GM18498 (cell line): ENCODE measurements at regions not wholly inside any gene's neighbourhood (a gene's known extent, or its start where the extent isn't known, plus 50 kb on each side); places are given as distances from the start of the nearest gene placed in this dataset.
"Not testable (repeated sequence)": the region's sequence is repeated elsewhere in the genome, so short reads cannot be mapped to it uniquely, and the experiment has no call there.

Experiments used
- ATAC-seq: cut with Tn5 transposase; IDR thresholded peaks from one replicate; pipeline ENCODE4 v1.9.1; 2021; ENCODE audit warnings: mild to moderate bottlenecking, moderate library complexity; ENCODE audit not compliant: unreplicated experiment

DNA sequence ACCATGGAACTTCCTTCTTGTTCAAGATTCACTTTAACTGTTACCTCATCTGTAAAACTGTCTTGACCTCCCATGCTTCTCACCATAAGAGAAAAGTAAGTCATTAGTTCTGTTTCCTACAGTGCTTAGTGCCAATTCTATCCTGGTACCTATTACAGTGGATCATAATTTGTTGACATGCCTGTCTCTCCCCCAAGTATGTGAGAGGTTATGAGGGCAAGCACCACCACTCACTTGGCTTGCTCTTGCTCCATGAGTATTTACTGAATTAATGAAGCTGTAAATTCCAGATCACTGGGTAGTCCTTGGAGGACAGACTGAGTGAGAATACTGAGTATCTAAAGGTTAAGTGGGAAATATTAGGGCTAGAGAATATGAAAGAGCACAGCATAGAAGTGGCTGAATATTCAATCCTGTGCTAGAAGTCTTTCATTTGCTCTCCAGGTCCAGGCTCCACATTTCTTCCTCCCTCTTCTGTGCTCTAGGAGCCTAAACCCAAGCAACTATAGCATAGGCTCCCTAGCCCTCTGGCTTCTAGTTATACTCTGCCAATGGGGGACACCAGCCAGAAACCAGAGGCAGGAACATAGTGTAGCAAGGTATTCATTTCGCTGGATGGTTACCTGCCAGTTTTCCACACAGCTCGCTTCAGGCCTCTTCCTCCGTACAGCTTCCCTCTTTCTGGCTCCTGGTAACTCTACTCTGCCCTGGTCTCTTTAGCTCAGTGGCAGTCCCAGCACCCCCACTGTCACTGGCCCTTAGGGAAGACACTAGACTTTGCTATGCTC lies 118.2 kb upstream of the SLC5A12 start:
- ATAC-seq = no peak

DNA sequence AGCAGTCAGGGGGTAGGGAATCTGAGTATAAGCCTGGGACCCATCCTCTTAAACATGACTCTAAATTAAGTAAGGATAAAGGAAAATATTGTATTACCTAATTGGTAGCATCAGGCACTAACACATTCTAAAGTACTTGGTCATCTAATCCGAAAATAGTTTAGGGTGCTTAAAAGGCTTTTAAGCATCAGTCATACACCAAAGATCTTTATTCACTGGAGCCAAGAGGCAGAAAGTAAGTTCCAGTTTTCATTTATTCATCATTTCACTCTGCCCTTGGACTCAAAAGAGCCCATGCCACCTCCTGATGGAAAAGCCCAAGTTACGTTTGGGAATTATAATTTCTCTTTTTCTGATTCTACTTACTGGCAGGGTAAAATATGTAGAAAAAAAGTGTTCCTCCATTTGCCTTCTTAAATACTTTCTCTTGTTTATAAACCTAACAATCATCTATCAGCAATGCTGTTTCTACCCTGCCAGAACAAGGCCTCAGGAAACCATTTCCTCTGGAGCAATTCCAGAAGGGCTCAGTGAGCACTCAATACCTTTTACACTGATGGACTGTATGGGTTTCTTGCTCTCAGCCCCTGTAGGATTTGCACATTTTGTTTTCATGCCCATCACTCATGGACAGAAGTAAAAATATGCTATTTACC lies 120.1 kb upstream of the SLC5A12 start:
- no peak for ATAC-seq

DNA sequence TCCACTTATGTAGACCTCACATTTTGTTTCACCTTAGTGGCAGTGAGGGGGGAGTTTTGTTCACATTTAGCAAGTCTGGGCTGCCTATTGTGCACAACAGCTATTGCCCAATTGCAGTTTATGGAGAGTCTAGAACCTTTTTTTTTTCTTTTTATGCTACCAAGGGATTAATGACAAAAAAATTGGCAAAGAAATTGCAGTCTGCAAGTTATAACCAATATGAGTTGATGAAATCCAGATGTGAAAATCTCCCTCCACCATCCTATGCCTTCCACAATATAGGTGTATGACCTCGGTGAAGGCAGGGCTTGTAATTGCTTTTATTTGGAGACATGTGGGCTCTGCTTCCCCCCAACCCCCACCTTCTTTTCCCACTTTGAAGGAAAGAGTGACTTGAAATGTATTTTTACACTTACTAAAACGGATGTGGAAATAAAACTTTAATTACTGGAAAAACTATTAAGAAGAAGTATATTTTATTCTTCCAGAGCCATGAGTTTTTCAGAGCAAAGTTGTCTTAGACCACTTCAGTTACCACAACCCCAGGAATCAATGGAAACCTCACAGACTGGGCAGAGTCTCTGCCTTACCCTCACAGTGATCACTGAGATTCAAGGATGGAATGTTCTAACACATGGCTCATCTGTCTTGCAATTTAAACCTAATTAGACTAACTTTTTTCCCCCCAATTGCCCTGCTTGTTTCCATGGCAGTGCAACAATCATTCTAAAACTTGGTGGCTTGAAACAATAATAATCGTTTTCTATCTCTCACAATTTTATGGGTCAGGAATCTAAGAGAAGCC lies 120.8 kb upstream of the SLC5A12 start:
- no peak for ATAC-seq

DNA sequence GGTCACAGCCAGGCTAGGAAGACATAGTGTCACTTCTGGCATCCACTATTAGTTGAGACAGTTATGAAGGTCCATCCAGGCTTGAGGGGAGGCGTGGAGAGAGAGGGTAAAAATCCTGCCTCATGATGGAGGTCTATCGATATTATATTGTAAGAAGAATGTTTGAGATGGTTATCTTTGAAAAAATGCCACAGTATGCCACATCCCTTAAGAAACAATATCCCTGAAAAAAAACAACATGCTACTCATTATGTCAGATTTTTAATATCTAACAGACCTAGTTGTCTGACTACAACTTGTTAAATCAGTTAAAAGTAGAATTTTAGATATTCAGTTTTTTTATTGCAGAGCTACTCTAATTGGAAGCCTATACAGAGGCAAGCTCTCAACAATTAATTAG lies 121.7 kb upstream of the SLC5A12 start:
- no peak for ATAC-seq

DNA sequence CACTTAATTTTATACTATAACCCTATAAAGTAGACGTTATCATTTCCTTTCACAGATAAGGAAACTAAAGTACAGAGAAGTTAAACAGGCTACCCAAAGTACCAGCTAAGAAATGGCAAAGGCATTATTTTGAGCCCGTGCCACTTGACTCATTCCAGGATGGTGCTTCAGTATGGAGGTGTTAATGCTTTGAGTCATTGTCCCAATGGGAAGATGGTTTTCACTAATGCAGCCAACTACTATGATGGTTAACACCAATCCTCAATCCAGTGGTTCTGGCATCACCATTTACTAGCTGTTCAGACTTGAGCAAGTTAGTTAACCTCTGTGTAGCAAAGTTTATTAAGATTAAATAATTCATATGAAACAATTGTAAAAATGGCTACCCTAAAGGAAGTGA lies 123.1 kb upstream of the SLC5A12 start:
- ATAC-seq = no peak

DNA sequence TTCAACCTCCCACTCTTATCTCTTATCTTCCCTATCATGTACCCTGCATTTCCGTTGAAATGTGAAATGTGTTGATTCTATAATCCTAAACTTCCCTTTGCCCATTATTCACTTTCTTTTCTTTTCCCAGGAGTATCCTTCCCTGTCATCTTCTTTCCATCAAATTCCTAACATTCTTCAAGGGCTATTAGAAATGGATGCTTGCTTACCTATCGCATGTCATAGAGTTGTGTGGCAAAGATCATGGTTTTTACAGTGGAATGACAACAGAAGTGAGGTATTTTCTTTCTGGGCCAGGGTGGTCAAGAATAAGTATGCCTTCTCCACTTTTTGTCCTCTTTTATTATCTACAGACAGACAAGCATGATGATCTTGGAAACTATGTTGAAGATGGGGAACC lies 124.4 kb upstream of the SLC5A12 start:
- ATAC-seq = no peak

DNA sequence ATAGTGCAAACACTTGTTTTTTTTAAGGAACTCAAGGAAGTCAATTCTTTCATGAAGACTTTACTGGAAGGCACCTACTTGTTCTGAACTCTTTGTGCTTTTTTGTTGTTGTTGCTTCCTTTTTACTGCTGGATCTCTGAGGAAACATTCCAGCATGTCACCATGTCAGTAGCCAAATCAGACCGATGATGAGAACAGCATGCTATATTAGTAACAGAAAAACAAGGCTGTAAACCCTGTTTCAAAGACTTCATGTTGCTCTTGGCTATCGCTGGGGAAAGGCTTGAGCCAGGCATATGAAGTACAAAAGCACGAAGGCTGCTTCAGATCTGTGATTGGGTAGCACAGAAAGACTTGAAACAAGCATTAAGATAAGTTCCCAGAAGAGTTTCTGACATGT lies 125.6 kb upstream of the SLC5A12 start:
- no peak for ATAC-seq

DNA sequence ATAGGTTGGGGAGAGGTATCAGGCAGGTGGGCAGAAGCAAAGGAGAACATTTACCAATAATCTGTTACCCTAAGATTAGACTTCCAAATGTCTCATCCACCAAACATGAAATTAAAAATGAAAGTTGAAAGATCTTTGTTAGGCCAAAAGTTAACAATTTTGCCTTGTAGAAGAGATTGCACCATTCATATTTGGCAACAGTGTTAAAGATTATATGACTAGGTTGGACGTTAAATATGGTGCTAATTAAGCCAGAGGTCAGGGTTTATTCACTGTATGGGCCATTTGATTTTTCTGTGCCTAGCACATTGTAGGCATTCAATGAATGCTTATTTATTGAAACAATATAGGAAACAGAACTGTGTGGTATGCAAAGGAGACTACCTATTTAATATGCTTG lies 126.1 kb upstream of the SLC5A12 start:
- ATAC-seq = no peak

DNA sequence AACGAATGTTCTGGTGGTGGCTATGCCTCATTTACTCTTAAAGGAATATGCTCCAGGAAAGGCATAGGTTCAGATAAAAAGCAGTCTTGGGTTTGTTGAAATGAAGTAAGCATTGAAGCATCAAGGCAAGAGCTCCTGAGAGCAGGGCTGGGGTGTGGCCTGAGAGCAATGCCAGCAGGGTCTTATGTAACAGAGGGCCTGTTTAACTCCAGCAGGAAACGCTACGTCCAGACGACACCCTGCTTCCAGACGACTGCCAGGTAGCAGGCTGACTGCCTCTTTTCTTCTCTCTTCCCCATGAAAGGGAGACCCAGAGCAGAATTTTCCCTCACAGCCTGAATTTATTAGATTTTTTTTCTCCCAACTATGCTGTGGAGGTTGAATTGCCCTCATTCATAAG lies 127.2 kb upstream of the SLC5A12 start:
- ATAC-seq = no peak

DNA sequence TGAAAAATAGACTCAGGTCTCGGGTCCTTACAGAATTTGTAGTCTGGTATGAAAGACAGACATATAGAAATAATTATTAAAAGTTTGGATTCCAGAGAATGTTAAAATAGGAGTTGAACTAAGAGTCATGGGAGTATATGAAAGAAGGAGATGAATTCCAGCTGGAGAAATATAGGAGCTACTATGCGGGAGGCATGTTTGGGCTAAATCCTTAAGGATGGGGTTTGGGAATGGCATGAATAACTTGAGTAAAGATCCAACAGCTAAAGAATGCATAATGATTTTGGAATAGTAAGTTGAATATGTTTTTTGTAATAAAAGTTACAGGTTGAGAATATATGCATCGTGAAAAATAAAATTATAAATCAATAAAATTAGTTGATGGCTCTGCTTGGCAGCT lies 129.4 kb upstream of the SLC5A12 start:
- ATAC-seq = no peak

DNA sequence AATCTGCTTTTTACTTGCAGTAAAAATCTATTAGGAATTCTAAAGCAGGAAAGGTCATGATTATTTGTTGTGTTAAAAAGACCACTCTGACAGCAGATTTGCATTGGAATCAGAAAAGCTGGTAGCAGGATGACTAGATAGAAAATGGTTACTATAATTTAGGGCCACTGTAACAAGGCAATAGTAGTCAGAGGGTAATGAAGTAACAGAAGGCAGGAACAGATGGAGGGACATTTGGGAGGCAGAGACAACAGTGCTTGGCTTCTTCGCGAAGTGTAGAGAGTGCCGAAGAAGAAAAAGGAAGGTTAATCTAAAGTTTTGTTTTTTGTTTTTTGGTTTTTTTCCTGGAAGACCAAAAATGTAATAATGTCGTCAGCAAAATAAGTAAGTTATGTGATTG lies 129.8 kb upstream of the SLC5A12 start:
- ATAC-seq = no peak

DNA sequence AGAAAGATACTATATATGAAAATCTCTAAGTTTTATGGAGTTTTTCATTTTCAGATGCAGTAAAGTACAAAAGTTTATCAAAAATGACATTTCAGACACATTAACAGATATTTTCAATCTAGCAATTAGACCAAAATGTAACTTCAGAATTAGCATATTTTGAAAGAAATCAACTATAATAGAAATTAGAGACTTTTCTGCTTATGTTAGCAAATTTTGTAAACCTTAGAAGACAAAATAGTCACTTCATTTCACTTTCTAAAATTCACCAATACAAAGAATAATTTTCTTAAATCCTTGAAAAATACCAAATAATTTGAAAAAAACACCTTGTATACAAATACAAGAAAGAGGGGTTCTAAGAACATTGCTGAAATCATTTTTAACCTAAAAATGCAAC lies 135.8 kb upstream of the FIBIN start:
- ATAC-seq = no peak

DNA sequence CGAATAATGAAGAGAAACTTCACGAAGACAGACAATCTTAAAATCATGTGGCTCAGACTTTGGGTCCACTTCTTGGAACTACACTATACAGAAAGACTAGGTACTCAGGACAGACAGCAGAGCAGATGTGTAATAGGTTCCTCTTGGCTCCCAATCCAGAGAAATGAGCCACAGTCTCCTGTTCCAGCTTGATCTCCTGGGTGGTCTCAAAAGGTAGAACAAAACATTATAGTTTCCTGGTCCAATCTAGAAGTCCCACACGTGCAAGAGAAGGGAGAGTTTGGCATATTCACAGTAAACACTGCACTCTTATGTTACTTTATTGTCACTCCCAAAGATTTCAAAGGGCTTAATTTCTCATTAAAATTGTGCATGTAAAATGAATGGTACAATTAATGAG lies 134.5 kb upstream of the FIBIN start:
- ATAC-seq = no peak

DNA sequence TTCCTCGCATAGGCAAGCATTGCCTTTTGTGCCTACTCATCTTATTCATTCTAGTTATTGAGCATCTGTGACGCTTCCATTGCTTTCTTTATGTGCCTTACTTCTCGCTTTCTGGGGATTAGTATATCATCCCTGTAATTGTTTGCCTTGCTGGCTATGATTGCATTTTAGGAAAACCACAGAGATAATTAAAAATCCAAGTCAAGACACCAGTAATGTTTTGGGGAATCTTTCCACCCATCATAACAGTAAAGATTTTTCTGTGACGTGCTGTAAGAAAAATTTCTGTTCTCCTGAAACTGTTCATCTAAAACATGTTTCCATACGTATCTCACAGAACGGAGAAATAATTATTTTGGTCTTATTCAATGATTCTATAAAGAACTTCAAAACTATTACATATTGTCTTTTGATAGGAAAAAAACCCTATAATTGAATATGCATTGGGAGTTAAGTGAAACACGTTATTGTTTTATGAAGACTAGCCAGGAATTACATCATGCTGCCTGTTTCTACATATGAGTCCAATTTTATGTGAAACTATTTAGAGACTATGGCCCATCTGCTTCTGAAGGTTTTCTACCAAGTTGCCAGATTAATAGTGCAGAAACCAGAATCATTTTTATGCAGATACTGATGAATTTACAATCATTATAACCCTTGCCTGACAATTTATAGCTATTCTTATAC lies 133.7 kb upstream of the FIBIN start:
- ATAC-seq = no peak

DNA sequence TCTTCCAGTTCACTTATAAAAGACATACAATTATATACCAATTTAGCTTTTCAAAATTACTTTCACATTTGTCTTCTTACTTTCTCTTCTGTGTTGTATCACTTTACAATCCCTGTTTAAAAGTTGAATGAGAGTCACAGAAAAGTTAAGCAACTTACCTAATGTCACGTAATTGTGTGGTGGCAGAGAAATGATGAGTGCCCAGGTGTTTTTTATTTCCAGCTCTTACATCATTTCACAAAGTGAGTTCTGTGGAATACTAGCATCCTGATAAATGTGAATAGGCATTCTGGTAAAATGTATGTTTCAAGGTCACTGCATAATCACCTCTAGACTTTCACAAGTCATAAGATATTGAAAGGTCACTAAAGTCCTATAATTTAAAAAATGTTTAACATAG lies 133.0 kb upstream of the FIBIN start:
- no peak for ATAC-seq

DNA sequence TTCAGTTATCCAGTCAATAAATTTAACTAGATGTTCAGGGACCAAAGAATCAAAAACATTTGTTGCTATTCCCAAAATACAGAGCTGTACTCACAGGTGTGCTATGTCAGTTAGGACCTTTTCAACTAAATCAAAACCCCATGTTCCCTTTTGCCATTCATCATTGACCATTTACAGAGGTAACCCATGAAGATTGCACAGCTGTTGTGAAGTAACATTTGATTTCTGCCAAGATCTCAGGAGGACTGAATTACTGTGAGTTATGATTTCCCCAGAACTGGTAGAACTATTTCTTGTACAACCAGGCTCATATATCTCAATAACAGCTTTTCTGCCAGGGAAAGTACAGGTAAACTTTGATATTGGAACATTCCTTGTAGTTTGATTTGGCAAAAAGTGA lies 131.1 kb upstream of the FIBIN start:
- no peak for ATAC-seq

DNA sequence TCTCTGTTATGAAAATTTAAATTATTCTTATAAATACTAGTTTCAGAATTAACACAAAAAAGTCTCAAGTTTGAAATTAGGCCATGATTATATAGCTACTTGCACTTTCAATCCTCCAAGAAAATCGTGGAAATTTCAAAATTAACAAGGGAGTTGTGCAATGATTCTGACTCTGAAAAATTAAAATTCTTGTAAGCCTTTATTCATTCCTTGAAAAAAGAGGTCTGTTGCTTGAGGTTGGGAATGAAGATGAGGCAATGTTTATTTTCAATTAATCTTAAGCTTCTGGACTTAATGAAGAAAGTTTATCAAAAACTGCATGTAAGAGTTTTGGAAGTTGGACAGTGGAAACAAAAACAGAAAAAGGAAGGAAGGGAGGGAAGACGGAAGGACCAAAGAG lies 128.2 kb upstream of the FIBIN start:
- no peak for ATAC-seq

DNA sequence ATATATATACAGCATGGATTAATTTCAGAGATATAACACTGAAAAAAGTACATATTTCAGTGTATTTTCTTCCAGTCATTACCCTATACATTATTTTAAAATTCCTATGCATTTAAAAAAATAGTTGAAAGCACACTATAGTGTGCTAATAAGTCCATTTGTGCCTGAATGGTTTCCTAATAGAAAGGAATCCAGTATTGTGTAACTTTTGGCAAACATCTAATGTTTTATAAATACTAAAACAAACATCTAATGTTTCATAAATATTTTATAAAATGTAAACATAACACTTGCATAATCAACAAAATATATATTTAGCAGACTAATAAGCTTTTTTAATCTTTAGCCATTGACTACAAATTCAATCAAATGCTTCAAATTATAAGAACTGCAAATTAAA lies 126.6 kb upstream of the FIBIN start:
- ATAC-seq = no peak

DNA sequence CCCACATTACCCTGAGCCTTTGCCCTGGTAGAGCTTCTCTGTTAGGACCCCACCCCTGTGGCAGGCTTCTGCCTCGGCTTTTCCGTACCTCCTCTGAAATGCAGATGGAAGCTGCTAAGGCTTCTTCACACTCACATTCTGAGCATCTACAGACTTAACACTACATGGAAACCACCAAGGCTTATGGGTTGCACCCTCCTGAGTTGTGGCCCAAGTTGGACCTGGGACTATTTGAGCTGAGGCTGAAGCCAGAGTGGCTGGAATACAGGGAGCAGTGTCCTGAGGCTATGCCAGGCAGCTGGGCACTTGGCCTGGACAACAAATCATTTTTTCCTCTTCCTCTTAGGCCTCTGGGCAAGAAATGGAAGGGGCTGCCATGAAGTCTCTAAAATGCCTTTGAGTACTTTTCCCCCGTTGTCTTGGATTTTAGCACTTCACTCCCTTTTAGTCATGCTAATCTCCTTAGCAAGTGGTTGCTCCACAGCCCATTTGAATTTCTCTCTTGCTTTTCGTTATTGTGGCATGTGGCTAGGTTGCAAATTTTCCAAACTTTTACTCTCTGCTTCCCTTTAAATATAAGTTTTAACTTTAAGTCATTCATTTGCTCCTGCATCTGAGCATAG lies 114.8 kb upstream of the FIBIN start:
- ATAC-seq = no peak

DNA sequence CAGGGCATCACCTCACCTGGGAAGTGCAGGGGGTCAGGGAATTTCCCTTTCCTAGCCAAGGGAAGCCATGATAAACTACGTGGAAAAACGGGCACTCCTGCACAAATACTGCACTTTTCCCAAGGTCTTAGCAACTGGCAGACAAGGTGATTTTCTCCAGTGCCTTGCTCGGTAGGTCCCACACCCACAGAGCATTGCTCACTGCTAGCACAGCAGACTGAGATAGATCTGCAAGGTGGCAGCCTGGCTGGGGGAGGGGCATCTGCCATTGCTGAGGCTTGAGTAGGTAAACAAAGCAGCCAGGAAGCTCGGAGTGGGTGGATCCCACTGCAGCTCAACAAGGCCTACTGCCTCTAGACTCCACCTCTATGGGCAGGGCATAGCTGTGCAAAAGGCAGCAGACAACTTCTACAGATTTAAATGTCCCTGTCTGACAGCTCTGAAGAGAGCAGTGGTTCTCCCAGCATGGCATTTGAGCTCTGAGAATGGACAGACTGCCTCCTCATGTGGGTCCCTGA lies 111.5 kb upstream of the FIBIN start:
- not testable (repeated sequence) for ATAC-seq

DNA sequence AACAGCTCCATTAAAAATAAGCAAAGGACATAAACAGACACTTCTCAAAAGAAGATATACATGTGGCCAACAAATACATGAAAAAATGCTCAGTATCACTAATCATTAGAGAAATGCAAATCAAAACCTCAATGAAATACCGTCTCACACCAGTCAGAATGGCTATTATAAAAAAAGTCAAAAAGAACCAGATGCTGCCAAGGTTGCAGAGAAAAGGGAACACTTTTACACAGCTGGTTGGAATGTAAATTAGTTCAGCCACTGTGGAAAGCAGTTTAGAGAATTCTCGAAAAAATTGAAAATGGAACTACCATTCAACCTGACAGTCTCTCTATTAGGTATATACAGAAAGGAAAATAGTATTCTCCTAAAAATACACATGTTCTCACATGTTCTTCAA lies 102.4 kb upstream of the FIBIN start:
- ATAC-seq = no peak
